Kidney glomerular epithelial cell (primary cell): ENCODE measurements at regions not wholly inside any gene's neighbourhood (a gene's known extent, or its start where the extent isn't known, plus 50 kb on each side); places are given as distances from the start of the nearest gene placed in this dataset.
"Not testable (repeated sequence)": the region's sequence is repeated elsewhere in the genome, so short reads cannot be mapped to it uniquely, and the experiment has no call there.

ENCODE experiments used
- DNase-seq: peaks from one replicate; lab custom pipeline; 2025; lab: John Stamatoyannopoulos, UW

DNA sequence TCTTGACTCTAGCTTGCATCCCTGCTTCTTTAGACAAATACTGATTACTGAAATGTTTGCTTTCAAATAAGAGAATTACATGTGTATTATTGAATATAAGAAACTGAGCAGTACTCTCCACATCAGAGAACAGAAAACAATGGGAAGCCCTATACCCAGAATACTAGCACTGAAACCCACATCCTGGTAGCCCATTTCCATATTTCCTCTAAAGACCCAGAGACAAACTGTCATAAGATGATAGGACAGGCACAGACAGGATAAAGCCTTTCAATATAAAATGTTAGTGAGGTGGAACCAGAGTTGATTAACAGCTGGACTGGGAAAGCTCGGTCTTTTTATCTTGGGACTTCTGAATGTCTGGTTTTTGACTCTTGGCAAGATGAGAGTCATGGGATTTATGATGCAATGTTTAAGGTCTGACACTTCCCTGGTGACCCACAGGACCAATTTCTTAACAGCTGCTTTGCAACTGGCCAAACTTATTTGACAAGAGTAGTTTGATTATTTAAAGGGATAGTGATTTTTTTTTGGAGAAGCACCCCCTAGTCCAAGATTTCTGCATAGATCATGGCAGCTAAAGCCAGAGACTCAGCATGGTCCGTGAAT lies 166.9 kb upstream of the ATXN7L3B start:
- no peak for DNase-seq

DNA sequence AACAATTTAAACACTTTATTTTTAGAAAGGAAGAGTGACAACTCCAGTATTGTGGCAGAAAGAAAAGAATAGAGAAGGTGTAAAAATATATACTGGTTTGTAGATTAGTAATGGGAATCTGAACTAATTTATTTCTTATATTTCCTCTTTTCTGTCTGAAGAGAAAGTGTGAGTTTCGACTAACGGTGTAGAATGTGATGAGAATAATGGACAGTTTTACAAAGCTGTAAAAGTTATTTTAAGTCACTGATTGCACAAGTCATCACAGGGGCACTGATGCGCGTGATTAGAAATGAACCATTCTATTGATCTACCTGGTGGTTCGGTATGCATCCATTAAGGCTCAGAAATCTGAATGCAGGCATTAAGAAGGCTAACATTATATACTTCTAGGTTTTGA lies 158.5 kb upstream of the ATXN7L3B start:
- no peak for DNase-seq

DNA sequence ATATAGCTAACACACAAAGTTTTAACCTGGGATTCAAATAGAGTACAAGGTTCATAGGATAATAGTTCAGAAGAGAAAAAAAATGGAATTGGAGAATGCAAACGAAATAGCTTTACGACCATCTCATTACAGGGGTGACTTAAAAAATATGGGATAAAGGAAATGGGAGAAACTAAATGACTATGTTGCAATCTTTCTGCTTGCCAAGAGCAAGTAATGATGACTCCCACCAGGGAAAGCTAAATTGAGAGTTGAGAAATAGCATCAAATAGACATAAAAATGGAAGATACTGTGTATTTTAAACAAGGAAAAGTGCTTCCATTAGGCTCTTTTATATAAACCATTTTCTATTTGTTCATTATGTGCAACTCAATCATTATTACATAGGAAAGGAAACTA lies 155.7 kb upstream of the ATXN7L3B start:
- DNase-seq: no peak

DNA sequence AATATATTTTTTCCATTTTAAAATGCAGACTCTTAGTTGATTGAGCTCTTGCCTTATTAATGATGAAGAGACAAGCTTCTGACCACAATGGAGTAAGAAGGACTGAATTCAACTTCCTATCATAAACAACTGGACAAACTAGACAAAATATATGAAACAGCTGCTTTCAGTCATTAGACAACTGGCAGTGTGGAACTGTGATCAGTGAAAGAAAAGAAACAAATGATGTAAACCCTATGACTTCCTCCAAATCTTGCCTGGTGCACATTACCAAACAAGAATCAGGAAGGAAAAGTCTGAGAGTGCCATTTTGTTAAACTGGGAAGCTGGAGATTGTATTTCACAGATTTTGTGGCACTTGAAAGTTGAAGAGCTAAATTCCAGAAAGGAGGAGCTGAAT lies 154.7 kb upstream of the ATXN7L3B start:
- DNase-seq: no peak

DNA sequence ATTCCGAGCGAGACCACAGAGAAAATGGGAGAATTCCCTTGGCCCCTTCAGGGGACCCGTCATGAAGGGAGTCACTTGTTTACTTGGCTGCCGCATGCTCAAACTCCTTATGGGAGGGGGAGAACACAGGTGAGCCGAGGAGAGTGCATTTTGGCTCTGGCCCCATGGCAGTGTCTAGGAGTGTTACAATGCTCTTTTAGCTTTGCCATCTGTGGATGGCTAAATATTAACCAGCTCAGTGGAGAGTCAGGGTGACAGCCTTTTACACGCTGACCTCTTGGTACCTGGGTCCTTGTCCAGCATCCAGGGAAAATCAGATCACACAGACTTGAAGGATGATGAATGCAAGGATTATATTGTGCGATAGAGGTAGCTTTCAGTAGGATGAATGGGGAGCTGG lies 146.4 kb upstream of the ATXN7L3B start:
- no peak for DNase-seq

DNA sequence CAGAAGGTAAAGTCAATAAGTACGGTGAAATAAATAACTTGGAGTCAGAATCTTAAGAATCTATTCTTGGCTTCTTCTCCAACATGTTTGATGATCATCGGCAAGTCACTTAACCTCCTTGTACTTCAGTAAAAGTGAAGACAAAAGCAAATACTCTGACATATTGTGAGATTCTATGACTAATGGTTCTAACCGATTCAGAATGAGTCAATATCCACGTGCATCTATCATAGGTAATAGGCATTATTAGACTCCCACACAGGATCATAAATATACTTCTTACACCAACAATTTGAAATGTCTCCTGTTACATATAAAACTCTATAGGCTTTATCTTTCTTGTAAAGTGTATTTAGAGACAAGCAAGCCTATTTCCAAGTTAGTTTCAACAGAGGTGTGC lies 144.4 kb upstream of the ATXN7L3B start:
- DNase-seq: no peak

DNA sequence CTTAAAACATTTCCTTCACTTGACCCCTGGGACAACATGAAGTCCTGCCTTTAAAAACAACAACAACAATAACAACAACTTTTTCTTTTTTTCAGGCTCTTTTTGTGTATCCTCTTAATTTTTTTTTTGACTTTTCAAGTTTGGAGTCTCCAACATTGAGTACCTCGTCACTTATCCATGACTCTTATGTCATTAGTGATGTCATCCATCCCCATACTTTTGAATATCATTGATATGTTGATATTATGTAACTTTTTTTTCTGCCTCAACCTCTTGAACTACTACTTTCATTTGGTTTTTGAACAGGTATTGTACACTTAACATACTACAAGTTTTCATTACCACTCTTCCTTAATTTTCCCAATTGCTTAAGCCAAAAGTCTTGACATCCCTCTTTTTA lies 143.0 kb upstream of the ATXN7L3B start:
- DNase-seq: no peak

DNA sequence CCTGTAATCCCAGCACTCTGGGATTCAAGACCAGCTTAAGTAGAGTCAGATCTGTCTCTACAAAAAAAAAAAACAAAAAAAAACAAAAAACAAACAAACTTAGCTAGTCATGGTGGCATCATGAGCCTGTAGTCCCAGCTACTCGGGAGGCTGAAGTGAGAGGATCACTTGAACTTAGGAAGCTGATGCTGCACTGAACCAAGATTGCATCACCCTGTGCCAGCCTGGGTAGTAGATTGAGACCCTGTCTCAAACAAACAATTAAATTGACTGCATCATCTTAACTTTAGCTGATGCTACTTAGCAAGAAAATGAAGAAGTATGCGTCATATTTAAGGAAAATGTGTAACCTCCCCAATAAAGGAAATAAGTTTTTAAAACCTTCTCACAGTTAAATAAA lies 136.6 kb upstream of the ATXN7L3B start:
- DNase-seq: no peak

DNA sequence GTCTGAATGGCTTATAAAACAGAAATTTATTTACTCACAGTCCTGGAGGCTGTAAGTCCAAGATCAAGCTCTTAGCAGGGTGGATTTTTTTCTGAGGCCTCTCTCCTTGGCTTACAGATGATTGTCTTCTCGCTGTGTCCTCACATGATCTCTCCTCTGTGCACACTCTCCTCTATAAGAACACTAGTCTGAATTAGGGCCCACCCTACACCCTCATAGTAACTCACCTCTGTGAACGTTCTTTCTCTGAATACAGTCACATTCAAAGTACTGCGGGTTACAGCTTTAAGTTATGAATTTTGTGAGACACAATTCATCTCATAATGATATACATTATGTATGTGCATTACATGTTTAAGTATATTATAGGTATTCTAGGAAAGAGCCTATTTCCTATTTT lies 135.7 kb upstream of the ATXN7L3B start:
- no peak for DNase-seq

DNA sequence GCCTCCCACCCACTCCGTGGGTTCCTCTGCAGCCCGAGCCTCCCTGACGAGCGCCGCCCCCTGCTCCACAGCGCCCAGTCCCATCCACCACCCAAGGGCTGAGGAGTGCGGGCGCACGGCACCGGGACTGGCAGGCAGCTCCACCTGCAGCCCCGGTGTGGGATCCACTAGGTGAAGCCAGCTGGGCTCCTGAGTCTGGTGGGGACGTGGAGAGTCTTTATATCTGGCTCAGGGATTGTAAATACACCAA lies 134.5 kb upstream of the ATXN7L3B start:
- not testable (repeated sequence) for DNase-seq

DNA sequence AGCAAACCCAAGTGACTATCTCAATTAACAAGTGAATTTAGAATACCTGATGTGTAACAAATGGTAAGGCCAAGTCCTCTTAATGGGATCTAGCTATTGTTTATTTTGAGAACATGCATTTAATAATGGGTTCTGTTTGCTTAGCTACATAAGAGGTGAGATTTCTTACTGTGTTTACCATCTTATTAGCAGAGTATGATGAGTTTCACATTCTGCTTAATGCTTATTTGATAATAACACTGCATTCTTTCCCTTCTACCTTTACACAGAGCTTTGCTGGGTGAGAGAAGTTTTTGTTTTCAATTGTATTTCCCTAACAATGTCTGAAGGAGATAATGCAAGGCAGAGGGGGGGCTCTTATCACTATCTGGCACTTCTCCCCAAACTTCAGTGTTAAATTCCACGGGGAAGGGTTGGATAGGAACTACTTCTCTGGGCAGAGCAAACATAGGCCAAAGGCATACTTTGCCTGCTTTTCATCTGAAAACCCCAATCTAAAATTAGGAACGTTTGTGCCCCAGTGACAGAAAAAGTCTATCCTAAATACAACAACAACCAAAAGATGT lies 129.0 kb upstream of the ATXN7L3B start:
- DNase-seq: no peak

DNA sequence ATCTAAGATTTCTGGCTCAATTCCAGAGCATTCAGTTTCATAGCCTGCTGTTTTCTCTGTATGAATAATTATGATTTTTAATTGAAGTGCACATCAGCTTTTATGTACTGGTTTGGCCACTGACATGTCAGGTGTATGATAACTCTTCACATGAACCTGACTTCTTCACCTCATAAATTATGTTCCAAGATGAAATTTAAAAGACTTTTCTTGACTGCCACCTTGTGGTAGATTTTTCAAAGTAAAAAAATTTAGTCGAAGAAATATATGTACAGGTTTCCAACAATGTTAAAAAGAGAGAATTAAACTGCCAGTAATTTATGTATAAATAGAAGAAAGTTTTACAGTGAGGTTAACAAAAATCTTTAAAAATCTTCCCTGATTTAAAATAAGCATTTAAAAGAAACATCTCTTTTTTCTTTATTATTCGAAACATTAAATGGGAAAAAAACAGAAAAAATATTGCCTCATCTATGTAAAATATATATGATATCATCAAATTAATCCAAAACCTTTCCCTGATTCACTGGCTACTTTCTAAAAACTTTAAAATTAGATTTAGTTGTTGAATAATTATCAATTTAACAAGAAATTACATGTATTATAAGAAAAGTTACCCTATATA lies 124.9 kb upstream of the ATXN7L3B start:
- DNase-seq: no peak

DNA sequence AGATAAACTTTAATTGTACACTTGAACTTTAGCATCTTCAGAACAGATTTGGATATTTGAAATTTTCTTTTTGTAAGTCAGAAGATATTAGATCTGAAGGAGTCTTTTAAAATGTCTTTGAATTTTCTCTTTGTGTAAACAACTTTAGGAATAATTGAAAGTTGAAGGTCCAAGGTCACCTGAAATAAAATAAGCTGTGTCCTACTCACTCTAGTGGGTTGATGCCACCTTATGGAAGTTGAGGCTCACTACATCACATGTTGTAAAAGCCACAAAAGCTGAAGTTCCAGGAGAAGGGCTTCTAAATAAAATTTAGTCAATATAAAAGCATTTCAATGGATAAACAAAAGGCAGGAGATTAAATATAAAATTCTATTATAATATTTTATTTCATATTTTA lies 122.0 kb upstream of the ATXN7L3B start:
- no peak for DNase-seq

DNA sequence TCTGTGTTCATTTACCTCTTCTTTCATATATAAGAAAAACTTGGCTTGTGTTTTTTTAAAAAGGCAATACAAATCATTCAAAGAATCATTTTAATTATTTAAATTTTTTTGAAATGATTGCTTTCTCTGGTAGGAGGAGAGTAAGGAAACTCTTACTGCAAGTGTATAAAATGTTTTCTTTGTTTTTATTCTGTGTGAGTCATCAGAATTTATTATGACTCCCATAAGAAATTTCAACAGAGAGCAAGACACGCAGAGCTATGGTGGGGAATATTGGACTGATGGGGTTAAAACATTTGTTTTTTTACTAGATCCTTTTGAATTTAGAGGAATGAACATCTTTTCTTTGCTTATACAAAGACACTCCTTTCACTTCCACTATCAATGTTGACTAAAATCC lies 119.1 kb upstream of the ATXN7L3B start:
- no peak for DNase-seq

DNA sequence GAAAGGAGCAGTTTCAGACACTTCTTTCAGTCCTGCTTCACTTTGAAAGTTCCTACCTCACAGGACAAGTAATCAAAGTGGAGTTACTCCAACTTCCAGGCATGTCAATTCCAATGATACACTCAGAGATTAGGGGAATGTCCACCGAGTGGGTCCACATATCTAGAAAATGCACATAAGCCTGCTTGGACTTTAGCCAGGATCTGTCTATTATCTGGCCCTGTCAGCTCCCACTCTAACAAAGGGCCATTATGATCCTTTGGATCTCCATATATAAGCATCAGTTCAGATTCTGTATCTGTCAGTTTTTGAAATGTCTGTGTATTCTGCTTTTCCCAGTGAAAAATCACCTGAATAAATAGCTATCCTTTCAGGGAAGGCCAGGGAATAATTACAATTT lies 112.9 kb upstream of the ATXN7L3B start:
- DNase-seq: no peak

DNA sequence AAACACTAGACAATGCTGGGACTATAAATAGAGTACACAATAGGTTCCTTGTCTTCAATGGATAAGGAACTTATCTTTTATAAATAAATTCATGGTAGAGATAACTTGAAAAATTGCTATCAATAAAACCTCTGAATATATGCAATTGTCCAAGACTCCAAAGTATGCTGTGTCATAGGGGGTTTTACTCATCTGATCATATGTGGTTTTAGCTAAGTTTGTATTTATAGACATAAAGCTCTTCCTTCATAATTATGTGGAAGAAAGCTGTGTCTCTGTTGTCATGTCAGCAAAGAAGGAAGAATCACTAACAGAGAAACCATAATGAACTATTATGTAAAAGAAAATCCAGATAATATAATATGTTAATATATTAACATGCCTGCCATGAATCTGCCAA lies 111.5 kb upstream of the ATXN7L3B start:
- no peak for DNase-seq

DNA sequence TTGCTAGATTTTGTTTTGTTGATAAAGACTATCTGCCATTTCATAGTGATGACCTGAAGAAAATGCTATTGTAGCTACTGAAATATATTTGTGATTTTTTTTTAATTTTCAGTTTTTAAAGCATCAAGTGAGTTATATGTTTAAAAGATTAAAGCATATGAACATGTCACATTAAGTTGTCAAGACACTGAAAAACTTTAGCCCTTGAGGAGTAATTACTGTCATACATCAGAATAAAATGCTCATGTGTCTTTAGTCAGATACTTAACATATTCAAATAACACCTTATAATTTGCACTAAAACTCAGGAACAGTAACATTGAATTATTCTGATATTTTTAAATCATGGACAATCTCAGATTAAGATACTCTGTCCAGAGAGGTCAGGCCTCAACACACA lies 108.1 kb upstream of the ATXN7L3B start:
- DNase-seq: no peak

DNA sequence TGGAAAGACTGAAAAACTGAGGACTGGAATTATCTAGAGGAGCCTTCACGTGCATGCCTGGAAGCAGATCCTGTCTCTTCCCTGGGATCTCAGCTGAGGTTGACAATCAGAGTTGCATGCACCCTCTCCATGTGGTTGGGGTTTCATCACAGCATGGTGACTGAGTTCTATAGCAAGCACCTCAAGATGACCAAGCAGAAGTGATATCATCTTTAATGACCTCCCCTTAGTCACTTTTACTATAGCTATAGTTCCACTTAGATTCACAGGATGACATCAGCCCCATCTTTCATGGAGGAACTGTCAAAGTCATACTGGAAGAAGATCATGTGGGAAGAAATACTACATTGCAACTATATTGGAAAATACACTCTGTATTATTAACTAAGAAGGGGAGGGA lies 105.8 kb upstream of the ATXN7L3B start:
- DNase-seq: no peak

DNA sequence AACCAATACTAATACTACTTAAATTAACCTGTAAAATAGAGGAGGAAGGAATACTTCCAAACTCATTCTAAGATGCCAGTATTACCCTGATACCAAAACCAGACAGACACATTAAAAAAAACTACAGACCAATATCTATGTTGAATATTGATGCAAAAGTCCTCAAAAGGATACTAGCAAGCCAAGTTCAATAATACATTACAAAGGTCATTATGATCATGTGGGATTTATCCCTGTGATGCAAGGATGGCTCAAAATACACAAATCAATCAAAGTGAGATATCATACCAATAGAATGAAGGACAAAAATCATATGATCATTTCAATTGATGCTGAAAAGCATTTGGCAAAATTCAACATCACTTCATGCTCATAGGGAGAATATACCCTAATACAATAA lies 97.2 kb upstream of the ATXN7L3B start:
- DNase-seq: no peak

DNA sequence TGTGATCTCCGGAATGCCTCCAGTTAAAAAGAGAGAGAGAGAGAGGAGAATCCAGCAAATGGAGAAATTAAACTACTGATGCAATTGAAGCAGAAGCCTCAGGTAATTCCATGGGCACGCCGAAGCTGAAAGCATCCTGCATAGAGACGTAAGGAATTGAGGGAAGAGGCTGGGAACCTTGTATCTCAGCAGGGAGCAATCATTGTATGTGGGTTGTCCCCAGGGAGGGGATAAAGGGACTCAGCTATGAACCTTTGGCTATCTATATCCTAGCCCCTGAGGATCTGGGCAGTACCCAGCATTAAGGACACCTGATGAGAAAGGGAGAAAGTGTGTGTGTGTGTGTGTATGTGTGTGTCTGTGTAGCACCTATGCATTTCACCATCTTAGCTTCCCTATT lies 95.8 kb upstream of the ATXN7L3B start:
- DNase-seq: no peak

DNA sequence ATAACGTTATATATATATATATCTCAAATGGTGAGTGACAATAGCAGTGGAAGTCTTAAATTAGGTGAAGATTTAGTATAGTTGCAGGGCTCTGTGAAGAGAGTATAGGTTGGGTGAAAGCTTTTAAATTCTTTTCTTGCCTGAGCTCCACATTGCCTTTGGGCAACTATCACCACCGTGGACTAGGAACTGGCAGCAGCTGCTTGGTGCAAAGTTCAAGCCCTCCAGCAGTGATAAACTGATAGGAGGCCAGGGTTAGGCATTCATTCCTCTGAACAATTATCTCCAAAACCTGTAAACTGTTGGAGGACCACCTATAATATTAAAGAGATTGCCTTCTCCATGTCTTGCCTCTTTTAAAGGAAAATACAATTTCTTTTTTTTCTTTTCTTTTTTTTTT lies 91.2 kb upstream of the ATXN7L3B start:
- no peak for DNase-seq

DNA sequence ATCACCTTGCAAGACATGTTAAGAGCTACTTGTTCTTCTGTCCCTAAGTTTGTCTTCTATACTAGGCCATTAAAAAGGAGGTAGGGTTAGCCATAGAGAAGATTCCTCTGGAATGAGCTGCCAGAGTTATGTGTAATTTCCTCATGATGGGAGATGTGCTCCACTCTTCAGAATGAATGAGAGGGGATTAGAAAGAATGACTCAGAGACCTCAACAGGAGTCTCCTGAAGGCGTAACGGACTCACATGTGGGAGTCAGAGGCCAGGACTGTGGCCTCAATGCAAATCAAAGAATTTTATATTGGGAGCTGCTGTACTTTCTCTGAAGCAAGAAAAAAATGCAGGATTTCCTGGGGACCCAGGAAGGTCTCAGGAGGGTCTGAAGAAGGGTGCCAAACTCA lies 87.8 kb upstream of the ATXN7L3B start:
- DNase-seq: peak; percentile 2

DNA sequence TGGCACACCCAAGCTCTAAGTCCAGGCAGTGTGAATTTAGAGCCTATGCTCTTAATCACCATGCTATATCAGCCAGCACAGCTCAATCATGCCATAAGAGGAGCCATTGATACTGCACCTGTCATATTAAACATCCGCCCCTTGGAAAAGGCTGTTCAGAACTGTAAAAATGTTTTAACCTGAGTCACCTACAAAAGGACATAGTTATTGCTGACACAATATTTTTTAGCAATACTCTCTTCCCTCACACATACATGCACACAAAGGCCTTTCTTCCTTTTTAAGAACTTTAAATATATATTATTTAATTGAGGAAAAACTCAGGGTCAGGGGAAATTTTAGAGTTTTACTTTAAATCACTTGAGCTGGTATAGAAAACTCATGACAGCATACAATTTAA lies 83.5 kb upstream of the ATXN7L3B start:
- no peak for DNase-seq

DNA sequence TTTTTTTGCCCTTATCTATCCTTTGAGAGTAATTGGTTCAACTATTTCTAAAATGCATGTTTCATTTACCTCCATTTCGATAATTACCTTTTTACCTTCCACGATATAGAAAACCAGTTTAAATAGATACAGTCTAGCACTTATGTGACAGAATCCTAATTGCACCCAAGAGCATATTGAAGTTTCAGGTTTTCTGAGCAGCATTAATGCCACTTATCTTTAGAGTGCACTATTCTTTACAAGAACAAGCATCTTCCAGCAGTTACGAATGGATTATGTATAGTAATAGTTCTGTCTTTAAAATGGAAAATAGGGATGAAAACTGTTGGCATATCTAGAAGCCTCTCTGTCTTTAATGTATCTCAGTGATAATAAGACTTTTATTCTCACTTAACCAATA lies 82.2 kb upstream of the ATXN7L3B start:
- no peak for DNase-seq
